ENCODE measurements at regions not wholly inside any gene's neighbourhood (a gene's known extent, or its start where the extent isn't known, plus 50 kb on each side); places are given as distances from the start of the nearest gene placed in this dataset.

- ChIA-PET CTCF (ENCODE audit: partially characterized antibody) (no interaction called here), POLR2A (ENCODE audit: partially characterized antibody) (no interaction called here)
- no peak overlapping the region for H4K8ac ChIP-seq (ENCODE audit: extremely low read depth, insufficient read depth, low read length)
- H3K18ac ChIP-seq (ENCODE audit: extremely low read depth, low read length), result no peak overlapping the region
- H3K27me3 ChIP-seq (replicated peaks in 1 of 4; ENCODE audit: control insufficient read depth in 3 of 4, extremely low read depth in 1 of 4, insufficient read depth in 3 of 4, low read length in 3 of 4), result no peaks in the 10 kb centered on the region
- no peaks in the 10 kb centered on the region for H3K79me2 ChIP-seq (ENCODE audit: control insufficient read depth in 1 of 2, insufficient read depth in 2 of 2, low read length in 2 of 2)
- no peak overlapping the region for H3K9ac ChIP-seq (replicated peaks in 1 of 4; ENCODE audit: extremely low read depth in 1 of 4, low read depth in 3 of 4, low read length in 3 of 4)
- no peak overlapping the region for H3K56ac ChIP-seq (replicated peaks; ENCODE audit: insufficient read length, low read depth, low read length)
- H2BK12ac ChIP-seq (ENCODE audit: low read depth, low read length), result no peak overlapping the region
- DNase-seq (ENCODE audit: low read depth in 1 of 2, low spot score in 2 of 2) (no peak), FAIRE-seq (no peak)
- no peaks in the 10 kb centered on the region for H3K9me3 ChIP-seq (ENCODE audit: insufficient read depth in 2 of 2, low read depth in 1 of 2, low read length in 1 of 2)
- no peak overlapping the region for H3K4me2 ChIP-seq (ENCODE audit: insufficient read depth in 1 of 2, low read depth in 2 of 2, low read length in 2 of 2)
- no peak overlapping the region for H3K14ac ChIP-seq (ENCODE audit: insufficient read length)
- no peaks in the 10 kb centered on the region for H3K23me2 ChIP-seq (ENCODE audit: low read depth, low read length)
- no peak overlapping the region for H2AFZ ChIP-seq (ENCODE audit: low read length)
- no peaks in the 10 kb centered on the region for H3K36me3 ChIP-seq (ENCODE audit: control insufficient read depth in 2 of 4, insufficient read depth in 4 of 4, low read length in 3 of 4)
- no peak overlapping the region for H4K91ac ChIP-seq (replicated peaks; ENCODE audit: insufficient read length, low read length)
- no peak overlapping the region for H3K23ac ChIP-seq (ENCODE audit: insufficient read length)
- no peaks in the 10 kb centered on the region for H3K4me1 ChIP-seq (replicated peaks in 1 of 4; ENCODE audit: control insufficient read depth in 3 of 4, insufficient read depth in 4 of 4, low read length in 3 of 4)
- H3K4ac ChIP-seq (replicated peaks; ENCODE audit: insufficient read length, low read depth, low read length), result no peak overlapping the region
- H2AK5ac ChIP-seq (ENCODE audit: low read depth, low read length), result no peak overlapping the region
- H3K27ac ChIP-seq (ENCODE audit: low read depth, low read length), result no peak overlapping the region
- H2BK120ac ChIP-seq (replicated peaks; ENCODE audit: low read depth, low read length), result no peak overlapping the region
- H3K4me3 ChIP-seq (ENCODE audit: extremely low read depth in 1 of 4, insufficient read depth in 2 of 4, low read depth in 3 of 4, low read length in 4 of 4), result no peak overlapping the region
- H4K20me1 ChIP-seq (replicated peaks in 1 of 2; ENCODE audit: control insufficient read depth in 1 of 2, insufficient read depth in 2 of 2, low read length in 2 of 2), result no peaks in the 10 kb centered on the region
- 100% methylated on average over 2 of the region's 2 CpGs; no CpG with 5 or more reads in 1 of the 2 experiments for WGBS, 2 experiments (ENCODE audit: extremely low coverage in 1 of 2, insufficient coverage in 1 of 2, insufficient read length in 1 of 2, insufficient replicate concordance in 2 of 2, low coverage in 1 of 2, low lambda C conversion rate in 2 of 2, missing lambda C conversion rate in 1 of 2)
- H4K5ac ChIP-seq (ENCODE audit: insufficient read length, low read depth, low read length), result no peak overlapping the region
- H2BK5ac ChIP-seq (ENCODE audit: low read depth, low read length), result no peak overlapping the region
- H2BK20ac ChIP-seq (ENCODE audit: low read length), result no peak overlapping the region
- H3K79me1 ChIP-seq (ENCODE audit: low read depth, low read length), result no peaks in the 10 kb centered on the region
- no peak overlapping the region for H2BK15ac ChIP-seq (ENCODE audit: low read length)
- TF ChIP-seq CTCF (IDR thresholded peaks at IDR 0.05; ENCODE audit: control extremely low read depth in 1 of 3, insufficient read depth in 1 of 3, low read depth in 1 of 3, low read length in 3 of 3) (no peak), POLR2AphosphoS5 (IDR thresholded peaks at IDR 0.05; ENCODE audit: low read depth, low read length) (no peak), POU5F1 (IDR thresholded peaks at IDR 0.05; ENCODE audit: low read depth, low read length) (no peak), ATF2 (IDR thresholded peaks at IDR 0.05; ENCODE audit: low read length) (no peak), ZNF274 (IDR thresholded peaks at IDR 0.05; ENCODE audit: borderline replicate concordance, extremely low read depth, low read length) (no peak), MAFK (IDR thresholded peaks at IDR 0.05; ENCODE audit: low read depth, low read length) (no peak), RBBP5 (IDR thresholded peaks at IDR 0.05; ENCODE audit: borderline replicate concordance, low read depth, low read length) (no peak), NANOG (IDR thresholded peaks at IDR 0.05; ENCODE audit: insufficient read depth, low read depth, low read length, poor library complexity, severe bottlenecking) (no peak), YY1 (IDR thresholded peaks at IDR 0.05; ENCODE audit: low read depth, low read length) (no peak), SIN3A (conservative IDR thresholded peaks at IDR 0.05 in 1 of 2, IDR thresholded peaks at IDR 0.05 in 1 of 2; ENCODE audit: low read depth in 1 of 2, low read length in 2 of 2) (no peak), SP4 (IDR thresholded peaks at IDR 0.05; ENCODE audit: low read length) (no peak)
Observed at GRCh38 chr18:60200558-60200957, 172.0 kb downstream of the MC4R start.

All from H1 (cell line).